B cell (primary cell): ENCODE measurements at regions not wholly inside any gene's neighbourhood (a gene's known extent, or its start where the extent isn't known, plus 50 kb on each side); places are given as distances from the start of the nearest gene placed in this dataset.

Experiments used
- ATAC-seq: fragments of 200-7000 bp; cut with Tn5 transposase; one replicate; pipeline ENCODE4 v1.10.0; 2021; ENCODE audit warnings: low read depth, mild to moderate bottlenecking, moderate number of reproducible peaks, moderate library complexity
- CTCF ChIA-PET: fragments of 350-600 bp; sonication (Branson Sonifier 250); formaldehyde crosslinking; loops from one replicate; lab custom pipeline; 2021; ENCODE audit warnings: antibody characterized with exemption, inconsistent platforms; lab: Charles Lee
- POLR2A ChIA-PET: fragments of 350-600 bp; sonication (Branson Sonifier 250); formaldehyde crosslinking; loops from one replicate; lab custom pipeline; 2021; ENCODE audit warnings: antibody characterized with exemption; lab: Charles Lee
- DNase-seq: peaks from one replicate; pipeline ENCODE4 v3.0.0; 2013
- H2AFZ ChIP-seq: 2 replicates; pipeline ENCODE4 v1.6.1; 2012; ENCODE audit warnings: mild to moderate bottlenecking, low read depth, low read length; ENCODE audit not compliant: insufficient read depth, poor library complexity, severe bottlenecking
- H3K27ac ChIP-seq, 2 donors: 1 replicate in 1 of 2; 2 replicates in 1 of 2; pipeline ENCODE4 v1.5.1; 2012 to 2013; ENCODE audit warnings: low read length in 2 of 2, mild to moderate bottlenecking in 2 of 2, moderate library complexity in 1 of 2
- H3K27me3 ChIP-seq, 4 experiments: fragments of 200-600 bp in 1 of 4; sonication (generic) in 1 of 4; replicated peaks in 1 of 4; 1 replicate in 2 of 4; 2 replicates in 2 of 4; pipeline versions ENCODE4 v1.6.1 to v1.7.0; 2013 to 2016; ENCODE audit warnings: low read length in 3 of 4, mild to moderate bottlenecking in 2 of 4, mixed read lengths in 1 of 4, moderate library complexity in 1 of 4; ENCODE audit not compliant: insufficient read depth in 4 of 4, control insufficient read depth in 3 of 4; ENCODE audit errors: control extremely low read depth in 1 of 4
- H3K36me3 ChIP-seq, 2 experiments: replicated peaks in 1 of 2; 1 replicate in 1 of 2; 2 replicates in 1 of 2; pipeline versions ENCODE4 v1.6.1 to v1.7.1; 2013; ENCODE audit warnings: low read length in 1 of 2; ENCODE audit not compliant: insufficient read depth in 2 of 2, control insufficient read depth in 1 of 2; ENCODE audit errors: control extremely low read depth in 1 of 2, extremely low read depth in 1 of 2
- H3K4me1 ChIP-seq, 2 donors: fragments of 200-600 bp in 1 of 2; sonication (generic) in 1 of 2; 1 replicate in 1 of 2; 2 replicates in 1 of 2; pipeline versions ENCODE4 v1.5.1 to v1.6.1; 2013 to 2017; ENCODE audit warnings: low read length in 2 of 2; ENCODE audit not compliant: control insufficient read depth in 2 of 2, insufficient read depth in 2 of 2
- H3K4me2 ChIP-seq: replicated peaks from 2 replicates; pipeline ENCODE3; 2012; ENCODE audit warnings: mild to moderate bottlenecking, low read depth, low read length; ENCODE audit not compliant: poor library complexity, severe bottlenecking
- H3K4me3 ChIP-seq, 5 experiments: fragments of 200-600 bp in 1 of 5; sonication (generic) in 1 of 5; 1 replicate in 3 of 5; 2 replicates in 2 of 5; pipeline versions ENCODE4 v1.5.1 to v1.7.0; 2011 to 2016; ENCODE audit warnings: low read length in 4 of 5, mild to moderate bottlenecking in 4 of 5, low read depth in 2 of 5, control low read depth in 1 of 5, moderate library complexity in 1 of 5; ENCODE audit not compliant: insufficient read depth in 1 of 5; ENCODE audit errors: control extremely low read depth in 1 of 5, extremely low read depth in 1 of 5
- H3K79me2 ChIP-seq: fragments of 200-600 bp; sonication (generic); one replicate; pipeline ENCODE4 v1.6.0; 2016; ENCODE audit warnings: low read length; ENCODE audit not compliant: control insufficient read depth, insufficient read depth
- H3K9ac ChIP-seq: fragments of 200-600 bp; sonication (generic); 2 replicates; pipeline ENCODE4 v1.6.1; 2017; ENCODE audit warnings: mild to moderate bottlenecking, low read length, moderate library complexity
- H3K9me3 ChIP-seq, 3 donors: one replicate each; pipeline versions ENCODE4 v1.6.1 to v1.7.1; 2013; ENCODE audit warnings: low read length in 2 of 3; ENCODE audit not compliant: control insufficient read depth in 2 of 3, insufficient read depth in 1 of 3; ENCODE audit errors: control extremely low read depth in 1 of 3
- H4K20me1 ChIP-seq: 2 replicates; pipeline ENCODE4 v1.6.0; 2012; ENCODE audit warnings: mild to moderate bottlenecking, low read length; ENCODE audit not compliant: insufficient read depth, control insufficient read depth, poor library complexity, severe bottlenecking
- H3K27ac Mint-ChIP-seq: one replicate; pipeline ENCODE4 v1.8.0; 2021; ENCODE audit warnings: mixed read lengths
- H3K27me3 Mint-ChIP-seq: one replicate; pipeline ENCODE4 v1.8.0; 2021; ENCODE audit warnings: mixed read lengths
- H3K4me1 Mint-ChIP-seq: one replicate; pipeline ENCODE4 v1.8.0; 2021; ENCODE audit warnings: mixed read lengths
- H3K4me3 Mint-ChIP-seq: one replicate; pipeline ENCODE4 v1.8.0; 2021; ENCODE audit warnings: mixed read lengths
- H3K9me3 Mint-ChIP-seq: one replicate; pipeline ENCODE4 v1.8.0; 2022; ENCODE audit warnings: mixed read lengths; ENCODE audit not compliant: insufficient read depth
- CTCF ChIP-seq: fragments of 200-600 bp; IDR thresholded peaks from one replicate; pipeline ENCODE4 v1.8.0; 2022; ENCODE audit warnings: antibody characterized with exemption, mild to moderate bottlenecking
- EZH2 ChIP-seq: IDR thresholded peaks from 2 replicates; pipeline ENCODE4 v1.6.1; 2012; ENCODE audit warnings: borderline replicate concordance, low read depth, mild to moderate bottlenecking, moderate library complexity, low read length; ENCODE audit not compliant: insufficient read depth, poor library complexity, severe bottlenecking
- WGBS: methylation state at CpG from one replicate; pipeline ENCODE4 v1.1.5; 2013; ENCODE audit warnings: missing lambda C conversion rate; ENCODE audit not compliant: insufficient coverage; 5-methylcytosine and 5-hydroxymethylcytosine counted together
- intact Hi-C: fragments of 100-400 bp; cut with micrococcal nuclease; formaldehyde crosslinking; loops from one replicate; pipeline ENCODE4 v1.10.0; 2022

GRCh38 chr3:46097691-46098241 lies 70.5 kb upstream of the XCR1 start:
- Histone ChIP-seq H3K4me1 (peaks cover 66 to 74% of the 10 kb centered on the region in 2 donors), H3K9ac (peak overlapping the region; percentile 31), H3K4me2 (peak overlapping the region; percentile 62), H3K27ac (peak overlapping the region; percentile 30 to 65), H4K20me1 (no peaks in the 10 kb centered on the region), H3K9me3 (peaks cover 0 to 11% (median 5%) of the 10 kb centered on the region in 3 donors), H3K36me3 (no peaks in the 10 kb centered on the region), H3K79me2 (no peaks in the 10 kb centered on the region), H2AFZ (peak overlapping the region; percentile 68), H3K27me3 (no peaks in the 10 kb centered on the region), H3K4me3 (peak overlapping the region in 2 of 5 experiments; percentile 37 to 46)
- 51% methylated on average over 5 of the region's 6 CpGs for WGBS
- POLR2A ChIA-PET = no interaction called here
- ATAC-seq (no peak), DNase-seq (peak; percentile 44)
- H3K4me1 Mint-ChIP-seq = peaks cover 74% of the 10 kb centered on the region
- no peak for TF ChIP-seq CTCF
- no peak for TF ChIP-seq EZH2
- CTCF ChIA-PET = interaction anchor here (1.1 to 1.6 kb wide), 4 partner anchors 18 to 285 kb away, joined by 3 to 8 read pairs (median 4); partner anchors contain the start of gene CCR1
- peak overlapping the region; percentile 95 for H3K27ac Mint-ChIP-seq
- peaks cover 2% of the 10 kb centered on the region for H3K9me3 Mint-ChIP-seq
- H3K27me3 Mint-ChIP-seq = no peaks in the 10 kb centered on the region
- intact Hi-C loops = loop anchor here (5.0 kb wide), 1 partner anchor 440 kb away; no protein-coding TSS in a partner anchor
- H3K4me3 Mint-ChIP-seq = peak overlapping the region; percentile 73

DNA sequence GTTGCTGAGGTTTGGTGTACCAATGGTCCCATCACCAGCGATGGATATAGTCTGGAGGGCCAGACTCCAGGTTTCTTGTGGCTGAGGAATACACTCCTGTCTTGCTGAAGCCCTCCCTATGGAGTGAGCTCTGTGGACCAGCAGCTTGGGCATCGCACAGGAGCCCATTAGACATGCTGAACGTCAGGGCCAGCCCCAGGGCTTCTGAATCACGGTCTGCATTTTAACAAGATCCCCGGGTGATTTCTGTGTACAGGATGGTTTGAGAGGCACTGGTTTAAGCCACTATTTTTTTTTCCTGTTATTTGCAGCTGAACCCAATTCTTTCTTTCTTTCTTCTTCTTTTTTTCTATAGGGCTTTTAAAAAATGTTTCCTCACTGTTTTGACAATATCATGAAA lies 69.5 kb upstream of the XCR1 start:
- TF ChIP-seq CTCF (no peak), EZH2 (no peak)
- H4K20me1 ChIP-seq = no peaks in the 10 kb centered on the region
- ChIA-PET CTCF (interaction anchor here (1.0 to 11.3 kb wide), 6 partner anchors 8 to 286 kb away, joined by 3 to 96 read pairs (median 6); partner anchors contain the start of genes CCR1 and CCR5), POLR2A (no interaction called here)
- H3K9ac ChIP-seq = no peak overlapping the region
- peak overlapping the region; percentile 76 for H3K27ac Mint-ChIP-seq
- intact Hi-C loops = loop anchor here (5.0 kb wide), 1 partner anchor 441 kb away; no protein-coding TSS in a partner anchor
- no peaks in the 10 kb centered on the region for H3K27me3 ChIP-seq
- no peaks in the 10 kb centered on the region for H3K79me2 ChIP-seq
- H3K27me3 Mint-ChIP-seq = no peaks in the 10 kb centered on the region
- no peak overlapping the region for H2AFZ ChIP-seq
- peak overlapping the region; percentile 32 for H3K4me3 Mint-ChIP-seq
- H3K4me3 ChIP-seq = no peak overlapping the region
- H3K4me1 ChIP-seq = peaks cover 76 to 83% of the 10 kb centered on the region in 2 donors
- WGBS = 75% methylated on average over 4 of the region's 5 CpGs
- H3K27ac ChIP-seq = peak overlapping the region in 1 of 2 donors; percentile 4
- no peaks in the 10 kb centered on the region for H3K36me3 ChIP-seq
- ATAC-seq (no peak), DNase-seq (no peak)
- H3K4me1 Mint-ChIP-seq = peaks cover 84% of the 10 kb centered on the region
- peaks cover 2% of the 10 kb centered on the region for H3K9me3 Mint-ChIP-seq
- peak overlapping the region; percentile 46 for H3K4me2 ChIP-seq
- peaks cover 0 to 11% (median 5%) of the 10 kb centered on the region in 3 donors for H3K9me3 ChIP-seq
